Uterus (tissue), 2 donors: ENCODE measurements at regions not wholly inside any gene's neighbourhood (a gene's known extent, or its start where the extent isn't known, plus 50 kb on each side); places are given as distances from the start of the nearest gene placed in this dataset.

Experiments
- CTCF ChIP-seq, 4 experiments: fragments of 200-600 bp in 2 of 4; fragments of 450-650 bp in 2 of 4; sonication (generic) in 2 of 4; IDR thresholded peaks; one replicate each; pipeline ENCODE4 v1.5.1; 2016 to 2019; ENCODE audit warnings: antibody characterized with exemption in 4 of 4, mild to moderate bottlenecking in 2 of 4, moderate library complexity in 1 of 4
- POLR2A ChIP-seq, 2 donors: fragments of 450-650 bp; IDR thresholded peaks; one replicate each; pipeline ENCODE4 v1.6.1; 2016; ENCODE audit warnings: antibody characterized with exemption in 2 of 2, mild to moderate bottlenecking in 1 of 2, moderate library complexity in 1 of 2

- TF ChIP-seq CTCF (IDR thresholded peaks at IDR 0.05) = no peak
- no peak for TF ChIP-seq POLR2A (IDR thresholded peaks at IDR 0.05)
Observed at GRCh38 chr14:40629144-40629543, 977.5 kb upstream of the LRFN5 start.
